ENCODE measurements at regions not wholly inside any gene's neighbourhood (a gene's known extent, or its start where the extent isn't known, plus 50 kb on each side); places are given as distances from the start of the nearest gene placed in this dataset.

GRCh38 chrX:9195199-9195880, 161.4 kb upstream of the FAM9B start:
- H3K36me3 ChIP-seq (ENCODE audit: control insufficient read depth in 1 of 2, insufficient read depth in 2 of 2, low read length in 1 of 2): no peaks in the 10 kb centered on the region
- 56 to 57% methylated on average over 4 of the region's 4 CpGs for WGBS, 2 donors
- intact Hi-C loops (cut with DNase I): no loop called here
- no peak overlapping the region for H3K4me3 ChIP-seq (ENCODE audit: low read length in 2 of 2)
- no peak for ATAC-seq (ENCODE audit: low FRiP score)
- H3K4me1 ChIP-seq (ENCODE audit: control insufficient read depth in 1 of 2, insufficient read depth in 2 of 2, low read length in 2 of 2): no peaks in the 10 kb centered on the region
- no peak overlapping the region for H3K27ac ChIP-seq (ENCODE audit: low read depth in 1 of 2, low read length in 2 of 2)
- no peaks in the 10 kb centered on the region for H3K9me3 ChIP-seq (ENCODE audit: control insufficient read depth, low read length)
- no peak for DNase-seq
- no peaks in the 10 kb centered on the region for H3K27me3 ChIP-seq (ENCODE audit: control insufficient read depth in 1 of 2, insufficient read depth in 2 of 2, low read length in 1 of 2)

- ATAC-seq (ENCODE audit: low FRiP score): no peak
- H3K9me3 ChIP-seq (ENCODE audit: control insufficient read depth, low read length): no peaks in the 10 kb centered on the region
- no peak for DNase-seq
- no peak overlapping the region for H3K27ac ChIP-seq (ENCODE audit: low read depth in 1 of 2, low read length in 2 of 2)
- H3K27me3 ChIP-seq (ENCODE audit: control insufficient read depth in 1 of 2, insufficient read depth in 2 of 2, low read length in 1 of 2): no peaks in the 10 kb centered on the region
- intact Hi-C loops (cut with DNase I): no loop called here
- no peaks in the 10 kb centered on the region for H3K4me1 ChIP-seq (ENCODE audit: control insufficient read depth in 1 of 2, insufficient read depth in 2 of 2, low read length in 2 of 2)
- 30 to 43% methylated on average over 6 of the region's 6 CpGs for WGBS, 2 donors
- H3K4me3 ChIP-seq (ENCODE audit: low read length in 2 of 2): no peak overlapping the region
- H3K36me3 ChIP-seq (ENCODE audit: control insufficient read depth in 1 of 2, insufficient read depth in 2 of 2, low read length in 1 of 2): no peaks in the 10 kb centered on the region
Measured at GRCh38 chrX:9196961-9197640, 163.2 kb upstream of the FAM9B start.

GRCh38 chrX:9204560-9204959, 170.6 kb upstream of the FAM9B start:
- H3K27me3 ChIP-seq (ENCODE audit: control insufficient read depth in 1 of 2, insufficient read depth in 2 of 2, low read length in 1 of 2): no peaks in the 10 kb centered on the region
- no peaks in the 10 kb centered on the region for H3K36me3 ChIP-seq (ENCODE audit: control insufficient read depth in 1 of 2, insufficient read depth in 2 of 2, low read length in 1 of 2)
- H3K4me3 ChIP-seq (ENCODE audit: low read length in 2 of 2): no peak overlapping the region
- no peak for DNase-seq
- H3K4me1 ChIP-seq (ENCODE audit: control insufficient read depth in 1 of 2, insufficient read depth in 2 of 2, low read length in 2 of 2): no peaks in the 10 kb centered on the region
- no peak overlapping the region for H3K27ac ChIP-seq (ENCODE audit: low read depth in 1 of 2, low read length in 2 of 2)
- no peaks in the 10 kb centered on the region for H3K9me3 ChIP-seq (ENCODE audit: control insufficient read depth, low read length)
- intact Hi-C loops (cut with DNase I): no loop called here
- WGBS, 2 donors: 70% methylated on average over 4 of the region's 4 CpGs
- no peak for ATAC-seq (ENCODE audit: low FRiP score)

- no peak overlapping the region for H3K4me3 ChIP-seq (ENCODE audit: low read length in 2 of 2)
- no peaks in the 10 kb centered on the region for H3K27me3 ChIP-seq (ENCODE audit: control insufficient read depth in 1 of 2, insufficient read depth in 2 of 2, low read length in 1 of 2)
- no peaks in the 10 kb centered on the region for H3K4me1 ChIP-seq (ENCODE audit: control insufficient read depth in 1 of 2, insufficient read depth in 2 of 2, low read length in 2 of 2)
- no peak for DNase-seq
- intact Hi-C loops (cut with DNase I): no loop called here
- H3K9me3 ChIP-seq (ENCODE audit: control insufficient read depth, low read length): no peaks in the 10 kb centered on the region
- 66 to 90% methylated on average over 8 of the region's 8 CpGs for WGBS, 2 donors
- H3K36me3 ChIP-seq (ENCODE audit: control insufficient read depth in 1 of 2, insufficient read depth in 2 of 2, low read length in 1 of 2): no peaks in the 10 kb centered on the region
- ATAC-seq (ENCODE audit: low FRiP score): no peak
- H3K27ac ChIP-seq (ENCODE audit: low read depth in 1 of 2, low read length in 2 of 2): no peak overlapping the region
Measured at GRCh38 chrX:9205599-9206223, 171.8 kb upstream of the FAM9B start.

- no peaks in the 10 kb centered on the region for H3K27me3 ChIP-seq (ENCODE audit: control insufficient read depth in 1 of 2, insufficient read depth in 2 of 2, low read length in 1 of 2)
- H3K36me3 ChIP-seq (ENCODE audit: control insufficient read depth in 1 of 2, insufficient read depth in 2 of 2, low read length in 1 of 2): no peaks in the 10 kb centered on the region
- H3K4me3 ChIP-seq (ENCODE audit: low read length in 2 of 2): peak overlapping the region in 1 of 2 donors; percentile 72
- 2 to 3% methylated on average over 12 of the region's 12 CpGs for WGBS, 2 donors
- intact Hi-C loops (cut with DNase I): no loop called here
- H3K4me1 ChIP-seq (ENCODE audit: control insufficient read depth in 1 of 2, insufficient read depth in 2 of 2, low read length in 2 of 2): no peaks in the 10 kb centered on the region
- ATAC-seq (ENCODE audit: low FRiP score) (no peak), DNase-seq (no peak)
- H3K9me3 ChIP-seq (ENCODE audit: control insufficient read depth, low read length): no peaks in the 10 kb centered on the region
- no peak overlapping the region for H3K27ac ChIP-seq (ENCODE audit: low read depth in 1 of 2, low read length in 2 of 2)
Measured at GRCh38 chrX:9207142-9207541, 173.2 kb upstream of the FAM9B start.

- intact Hi-C loops (cut with DNase I): no loop called here
- ATAC-seq (ENCODE audit: low FRiP score) (no peak), DNase-seq (no peak)
- Histone ChIP-seq H3K36me3 (ENCODE audit: control insufficient read depth in 1 of 2, insufficient read depth in 2 of 2, low read length in 1 of 2) (no peaks in the 10 kb centered on the region), H3K4me3 (ENCODE audit: low read length in 2 of 2) (no peak overlapping the region), H3K27ac (ENCODE audit: low read depth in 1 of 2, low read length in 2 of 2) (no peak overlapping the region), H3K4me1 (ENCODE audit: control insufficient read depth in 1 of 2, insufficient read depth in 2 of 2, low read length in 2 of 2) (peaks cover 0 to 2% of the 10 kb centered on the region in 2 donors), H3K27me3 (ENCODE audit: control insufficient read depth in 1 of 2, insufficient read depth in 2 of 2, low read length in 1 of 2) (no peaks in the 10 kb centered on the region), H3K9me3 (ENCODE audit: control insufficient read depth, low read length) (no peaks in the 10 kb centered on the region)
- WGBS, 2 donors: 93 to 94% methylated on average over 7 of the region's 7 CpGs
Measured at GRCh38 chrX:9211269-9211668, 177.3 kb upstream of the FAM9B start.

- intact Hi-C loops (cut with DNase I): no loop called here
- ATAC-seq (ENCODE audit: low FRiP score): no peak
- 78 to 88% methylated on average over 5 of the region's 5 CpGs for WGBS, 2 donors
Measured at GRCh38 chrX:9221781-9222180, 187.9 kb upstream of the FAM9B start.

GRCh38 chrX:9222299-9222698, 188.4 kb upstream of the FAM9B start:
- intact Hi-C loops (cut with DNase I): no loop called here
- ATAC-seq (ENCODE audit: low FRiP score) (no peak), DNase-seq (no peak)
- Histone ChIP-seq H3K4me3 (ENCODE audit: low read length in 2 of 2) (no peak overlapping the region), H3K36me3 (ENCODE audit: control insufficient read depth in 1 of 2, insufficient read depth in 2 of 2, low read length in 1 of 2) (no peaks in the 10 kb centered on the region), H3K4me1 (ENCODE audit: control insufficient read depth in 1 of 2, insufficient read depth in 2 of 2, low read length in 2 of 2) (no peaks in the 10 kb centered on the region), H3K27ac (ENCODE audit: low read depth in 1 of 2, low read length in 2 of 2) (no peak overlapping the region), H3K9me3 (ENCODE audit: control insufficient read depth, low read length) (no peaks in the 10 kb centered on the region), H3K27me3 (ENCODE audit: control insufficient read depth in 1 of 2, insufficient read depth in 2 of 2, low read length in 1 of 2) (no peaks in the 10 kb centered on the region)
- WGBS, 2 donors: 64 to 90% methylated on average over 9 of the region's 9 CpGs

More at GRCh38 chrX:9221781-9222180, 187.9 kb upstream of the FAM9B start:
- DNase-seq: no peak
- Histone ChIP-seq H3K4me1 (ENCODE audit: control insufficient read depth in 1 of 2, insufficient read depth in 2 of 2, low read length in 2 of 2) (no peaks in the 10 kb centered on the region), H3K27ac (ENCODE audit: low read depth in 1 of 2, low read length in 2 of 2) (no peak overlapping the region), H3K27me3 (ENCODE audit: control insufficient read depth in 1 of 2, insufficient read depth in 2 of 2, low read length in 1 of 2) (no peaks in the 10 kb centered on the region), H3K4me3 (ENCODE audit: low read length in 2 of 2) (no peak overlapping the region), H3K9me3 (ENCODE audit: control insufficient read depth, low read length) (no peaks in the 10 kb centered on the region), H3K36me3 (ENCODE audit: control insufficient read depth in 1 of 2, insufficient read depth in 2 of 2, low read length in 1 of 2) (no peaks in the 10 kb centered on the region)

- no peak for ATAC-seq (ENCODE audit: low FRiP score)
- Histone ChIP-seq H3K4me1 (ENCODE audit: control insufficient read depth in 1 of 2, insufficient read depth in 2 of 2, low read length in 2 of 2) (no peaks in the 10 kb centered on the region), H3K27me3 (ENCODE audit: control insufficient read depth in 1 of 2, insufficient read depth in 2 of 2, low read length in 1 of 2) (no peaks in the 10 kb centered on the region), H3K4me3 (ENCODE audit: low read length in 2 of 2) (no peak overlapping the region), H3K36me3 (ENCODE audit: control insufficient read depth in 1 of 2, insufficient read depth in 2 of 2, low read length in 1 of 2) (no peaks in the 10 kb centered on the region), H3K9me3 (ENCODE audit: control insufficient read depth, low read length) (no peaks in the 10 kb centered on the region), H3K27ac (ENCODE audit: low read depth in 1 of 2, low read length in 2 of 2) (no peak overlapping the region)
- intact Hi-C loops (cut with DNase I): no loop called here
- no peak for DNase-seq
- WGBS, 2 donors: 91 to 96% methylated on average over 6 of the region's 6 CpGs
Measured at GRCh38 chrX:9227276-9227675, 193.3 kb upstream of the FAM9B start.

All from aorta (tissue), 5 donors.